NCI-H774 (cell line): ENCODE measurements at regions not wholly inside any gene's neighbourhood (a gene's known extent, or its start where the extent isn't known, plus 50 kb on each side); places are given as distances from the start of the nearest gene placed in this dataset.

Source experiments
- DNase-seq: peaks from one replicate; lab custom pipeline; 2025; lab: John Stamatoyannopoulos, UW

DNA sequence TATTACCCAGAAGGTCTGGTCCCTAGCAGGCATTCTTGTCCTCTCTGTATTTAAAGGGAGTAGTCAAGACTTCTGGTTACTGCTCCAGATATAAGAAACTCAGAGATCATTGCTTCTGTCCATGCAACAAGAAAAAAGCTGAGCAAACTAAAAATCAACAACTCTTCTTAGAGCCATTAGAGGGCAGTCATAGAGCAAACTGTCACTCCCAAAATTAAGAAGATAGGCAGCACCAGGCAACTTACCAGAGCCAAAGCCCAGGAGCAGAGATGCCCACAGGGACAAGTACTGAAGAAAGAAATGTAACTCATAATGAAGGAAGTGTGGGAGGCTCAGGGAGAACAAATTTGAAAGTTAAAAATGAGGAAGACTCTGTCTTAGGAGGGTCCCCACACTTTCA is 472.9 kb upstream of the COBL start:
- no peak for DNase-seq

DNA sequence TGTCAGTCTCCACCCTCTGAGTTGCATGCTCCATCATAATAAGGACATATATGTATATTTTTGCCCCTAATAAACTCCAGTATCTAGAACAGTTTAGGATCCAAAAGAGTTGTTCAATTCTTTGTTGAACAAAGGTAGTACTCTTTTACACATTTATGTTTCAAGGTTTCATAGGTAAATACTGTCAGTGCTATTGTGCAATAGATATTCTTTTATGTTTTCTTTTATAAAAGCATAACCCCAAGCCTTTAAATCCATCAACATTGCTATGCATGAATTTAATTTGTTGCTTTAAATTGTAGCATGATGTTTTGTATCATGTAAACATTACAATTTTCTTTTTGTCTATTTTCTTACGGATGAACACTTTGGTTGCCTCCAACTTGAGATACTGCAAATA is 469.7 kb upstream of the COBL start:
- DNase-seq: no peak

DNA sequence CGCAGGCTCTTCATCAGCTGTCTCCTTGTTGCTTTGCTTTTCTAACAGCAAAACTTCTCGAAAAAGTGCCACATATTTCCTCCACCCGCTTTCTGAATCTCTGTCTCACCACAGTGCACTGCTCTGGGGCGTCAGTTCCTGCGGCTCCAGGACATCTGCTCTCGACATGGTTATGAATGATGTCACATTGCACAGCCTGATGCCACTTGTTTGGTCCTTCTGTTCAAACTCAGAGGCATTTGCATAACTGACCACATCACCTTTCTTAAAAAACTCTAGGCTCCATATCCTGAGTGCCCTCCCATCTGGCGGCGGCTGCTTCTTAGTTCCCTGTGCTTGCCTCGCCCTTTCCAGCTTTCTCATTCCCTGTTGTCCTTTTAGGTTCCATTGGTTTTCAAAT is 469.3 kb upstream of the COBL start:
- DNase-seq: no peak

DNA sequence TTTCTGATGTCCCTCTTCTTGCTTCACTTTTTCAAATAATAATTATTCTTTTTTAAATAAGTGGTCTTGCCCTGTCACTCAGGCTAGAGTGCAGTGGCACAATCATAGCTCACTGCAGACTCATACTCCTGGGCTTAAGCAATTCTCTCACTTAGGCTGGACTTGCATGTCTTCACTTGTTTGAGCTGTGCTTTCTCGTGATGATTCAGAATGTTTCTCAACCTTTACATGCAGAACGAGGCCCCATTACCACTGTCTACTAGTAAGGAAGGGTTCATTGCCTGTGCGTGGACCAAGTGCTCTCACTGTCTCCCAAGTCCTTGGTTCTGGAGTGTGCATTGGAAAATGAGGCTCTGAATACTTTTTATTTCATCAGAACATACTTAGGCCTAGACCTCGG is 468.6 kb upstream of the COBL start:
- DNase-seq: no peak

DNA sequence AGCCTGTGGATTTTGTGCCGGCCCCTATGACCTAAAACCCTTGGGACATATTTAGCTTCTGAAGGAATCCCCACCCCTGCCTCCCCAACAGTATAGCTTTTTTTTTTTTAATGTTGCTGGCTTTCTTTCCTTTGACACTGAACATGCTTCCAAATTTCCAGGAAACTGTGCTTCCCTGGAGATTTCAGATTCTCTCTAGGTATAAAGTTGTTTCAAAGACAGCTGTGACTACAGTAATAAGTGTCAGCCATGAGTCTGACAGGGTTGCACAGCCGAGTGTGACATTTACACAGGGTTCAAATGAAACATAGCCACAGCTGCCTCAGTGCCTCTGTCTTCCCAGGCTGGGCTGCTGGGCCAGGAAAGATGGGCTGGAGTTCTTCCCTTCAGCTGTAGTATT is 466.6 kb upstream of the COBL start:
- no peak for DNase-seq

DNA sequence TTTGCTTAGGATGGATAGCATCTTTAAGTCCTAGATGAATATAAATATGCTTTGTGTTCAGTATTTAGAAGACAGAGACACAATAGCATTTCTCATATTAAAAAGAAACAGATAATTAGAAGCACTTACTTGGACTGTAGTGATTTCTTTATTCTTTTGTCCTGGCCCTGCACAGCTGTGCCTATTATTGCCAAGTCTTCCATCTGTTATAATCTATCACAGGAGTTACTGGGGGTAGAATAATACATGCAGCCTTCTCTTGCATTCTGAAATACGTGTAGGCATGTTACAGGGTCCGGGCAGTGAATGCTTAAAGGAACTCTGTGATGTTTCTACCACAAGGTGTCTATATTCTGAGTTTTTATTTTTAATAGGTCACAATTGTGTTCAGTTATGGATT is 461.5 kb upstream of the COBL start:
- no peak for DNase-seq

DNA sequence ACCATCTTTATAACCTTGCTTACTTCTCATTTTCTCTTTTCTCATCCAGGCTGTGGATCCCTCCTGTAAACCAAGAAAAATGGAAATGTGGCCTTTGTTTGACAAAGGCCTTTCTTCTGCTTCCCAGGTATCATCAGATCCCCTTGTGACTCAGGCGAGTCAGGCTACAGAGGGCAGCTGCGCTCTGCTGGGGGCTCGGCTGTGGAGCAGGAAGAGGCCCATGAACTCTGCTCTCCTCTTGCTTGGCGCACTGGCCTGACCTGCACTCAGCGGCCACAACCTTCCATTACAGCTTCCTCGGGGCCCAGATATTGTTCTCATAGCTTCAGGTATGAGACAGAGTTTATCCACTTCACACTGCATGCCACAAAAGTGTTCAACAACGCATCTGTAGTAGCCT is 457.6 kb upstream of the COBL start:
- DNase-seq: no peak

DNA sequence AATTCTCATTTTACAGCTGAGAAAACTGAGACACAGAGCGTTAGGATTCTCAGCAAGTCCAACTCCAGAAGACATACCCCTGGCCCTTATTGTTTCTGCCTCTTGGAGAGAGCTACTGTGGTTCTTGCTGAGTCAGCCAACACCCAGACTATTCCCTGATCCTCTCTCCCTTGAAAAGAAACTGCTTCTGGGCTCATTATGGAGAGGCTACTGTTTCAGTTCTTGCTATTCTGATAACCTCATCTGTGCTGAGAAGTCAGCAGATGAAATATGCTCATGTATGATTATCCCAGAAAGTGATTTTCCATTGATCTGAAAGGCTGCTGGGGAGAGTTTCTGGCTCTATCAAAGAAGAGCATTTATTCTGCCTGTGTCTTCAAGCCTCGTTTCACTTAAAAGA is 455.6 kb upstream of the COBL start:
- no peak for DNase-seq

DNA sequence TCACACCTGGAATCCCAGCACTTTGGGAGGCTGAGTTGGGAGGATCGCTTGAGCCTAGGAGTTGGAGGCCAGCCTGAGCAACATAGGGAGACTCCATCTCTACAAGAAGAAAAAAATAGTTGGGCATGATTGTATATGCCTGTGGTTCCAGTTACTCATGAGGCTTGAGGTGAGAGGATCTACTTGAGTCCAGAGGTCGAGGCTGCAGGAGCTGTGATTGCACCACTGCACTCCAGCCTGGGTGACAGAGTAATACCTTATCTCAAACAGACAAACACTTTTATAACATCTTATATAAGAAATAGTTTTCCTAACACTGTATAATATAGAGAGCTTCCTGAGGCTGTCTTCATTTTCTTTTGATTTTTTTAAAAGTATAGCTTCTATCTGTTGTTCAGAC is 448.4 kb upstream of the COBL start:
- DNase-seq: no peak

DNA sequence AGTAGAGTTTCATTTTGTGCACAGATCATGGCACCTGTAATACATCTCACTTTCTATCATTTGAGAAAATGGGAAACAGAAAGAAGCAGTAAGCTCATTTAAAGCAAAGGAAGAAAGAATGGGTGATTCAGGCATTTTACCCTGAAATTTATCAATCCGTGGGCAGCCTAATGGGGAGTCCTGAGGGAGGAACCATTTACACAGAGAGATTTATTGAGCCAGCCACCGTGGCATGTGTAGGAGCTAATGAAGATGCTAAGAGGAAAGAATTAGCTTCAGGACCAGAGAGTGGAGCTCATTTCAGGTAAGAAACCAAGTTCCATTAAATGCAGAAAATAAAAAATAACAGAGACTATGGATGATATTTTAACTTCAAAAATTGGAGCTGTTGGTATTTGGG is 443.4 kb upstream of the COBL start:
- no peak for DNase-seq

DNA sequence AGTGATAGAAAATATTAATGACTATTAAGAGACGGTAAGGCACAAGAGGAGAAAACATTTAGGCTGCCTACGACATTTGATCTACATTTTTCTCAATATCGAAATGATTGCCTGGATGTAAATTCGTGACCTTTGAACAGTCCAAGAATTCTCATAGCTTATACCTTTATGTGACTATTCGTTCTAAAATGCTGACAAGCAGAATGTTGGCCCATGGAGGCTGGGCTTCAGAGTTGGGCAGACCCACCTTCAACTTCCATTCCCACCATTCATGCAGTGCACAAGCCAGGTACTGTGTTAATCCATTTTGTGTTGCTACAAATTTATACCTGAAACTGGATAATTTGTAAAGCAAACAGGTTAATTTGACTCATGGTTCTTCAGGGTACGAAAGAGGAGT is 441.4 kb upstream of the COBL start:
- DNase-seq: no peak

DNA sequence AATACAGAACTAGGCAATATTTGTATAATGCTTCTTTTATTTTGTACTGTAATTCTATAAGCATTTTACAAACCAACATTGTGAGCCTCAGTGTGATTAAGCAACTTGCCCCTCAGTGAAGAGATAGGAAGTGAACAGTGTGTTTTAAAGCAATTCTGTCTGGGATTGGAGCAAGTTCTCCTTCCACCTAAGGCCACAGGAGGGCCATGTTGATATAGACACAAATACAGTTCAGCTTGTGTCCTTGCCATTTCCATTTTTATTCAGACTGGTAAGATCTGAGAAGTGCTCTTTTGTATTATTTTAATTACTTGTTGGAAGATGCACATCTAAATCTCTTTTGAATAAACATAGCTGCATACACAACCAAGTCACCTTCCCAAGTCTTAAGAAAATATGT is 416.3 kb upstream of the COBL start:
- no peak for DNase-seq

DNA sequence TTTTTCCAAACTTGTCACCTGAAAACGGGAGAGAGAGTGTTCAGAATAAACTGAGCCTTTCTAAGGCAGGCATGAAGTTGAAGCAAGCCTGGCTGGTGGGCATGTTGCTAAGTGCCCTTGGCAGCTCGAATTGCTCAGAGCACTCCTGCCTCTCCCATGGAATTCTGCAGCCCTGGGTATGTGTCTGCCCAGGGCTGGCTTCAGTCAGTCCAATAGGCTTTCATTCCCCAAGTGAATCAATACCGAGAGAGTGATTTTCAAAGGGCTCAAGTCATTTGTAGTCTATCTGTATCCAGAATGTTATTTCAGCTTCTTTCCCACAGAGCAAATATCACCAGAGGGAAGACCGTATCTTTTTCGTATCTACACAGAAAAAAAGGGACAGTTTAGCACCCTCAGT is 415.5 kb upstream of the COBL start:
- DNase-seq: no peak

DNA sequence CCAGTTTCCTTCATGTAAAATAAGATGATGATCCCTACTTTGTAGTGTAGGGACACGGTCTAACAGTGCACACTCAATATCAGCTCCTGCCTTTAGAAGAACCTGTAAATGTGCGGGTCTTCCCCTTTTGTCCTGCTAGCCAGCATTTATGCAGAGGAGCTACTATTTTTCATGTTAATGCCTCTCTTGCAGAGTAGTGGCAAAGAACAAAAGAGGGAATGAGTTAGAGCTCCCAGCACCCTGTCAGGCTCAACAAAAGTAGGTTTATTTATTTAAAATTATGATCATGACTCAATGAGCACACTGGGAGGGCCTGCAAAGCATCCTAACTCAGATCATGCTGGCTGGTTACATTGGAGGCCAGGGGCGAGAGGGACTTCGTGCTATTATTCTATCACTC is 414.5 kb upstream of the COBL start:
- DNase-seq: no peak

DNA sequence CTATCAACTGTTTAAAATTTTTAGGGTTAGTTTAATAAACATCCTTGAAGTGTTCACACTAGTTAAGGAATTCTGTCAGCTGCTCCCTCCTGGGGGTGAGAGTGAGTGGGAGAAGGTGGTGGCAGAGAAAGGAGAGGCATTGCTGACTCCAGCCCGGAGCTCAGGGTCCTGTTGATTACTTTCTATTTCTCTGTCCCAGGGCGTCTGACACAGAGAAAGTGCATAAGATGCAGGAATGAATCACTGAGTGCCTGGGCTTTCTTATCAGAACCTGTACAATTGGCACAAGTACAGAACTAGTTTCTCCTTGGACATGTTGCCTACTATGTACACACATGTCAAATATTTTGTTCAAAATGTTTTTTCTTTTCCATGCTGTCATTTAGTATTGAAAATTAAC is 410.8 kb upstream of the COBL start:
- DNase-seq: no peak

DNA sequence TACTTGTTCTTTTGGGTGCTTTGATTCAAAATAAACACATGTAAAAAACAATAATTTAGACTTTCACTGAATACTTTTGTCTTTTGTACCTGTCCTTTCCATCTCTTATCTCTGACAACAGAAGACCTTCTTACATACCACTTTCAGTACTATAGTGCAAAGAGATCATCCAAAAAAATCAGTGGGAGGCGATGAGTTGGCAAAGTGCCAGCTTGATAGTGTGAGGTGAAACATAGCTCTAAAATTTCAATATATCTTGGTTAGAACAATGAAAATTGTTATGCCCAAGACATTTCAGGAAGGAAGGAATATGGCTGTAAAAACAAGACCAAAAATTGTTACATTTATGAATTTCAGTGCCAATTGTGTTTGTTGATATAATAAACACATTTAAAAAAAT is 390.2 kb upstream of the COBL start:
- no peak for DNase-seq

DNA sequence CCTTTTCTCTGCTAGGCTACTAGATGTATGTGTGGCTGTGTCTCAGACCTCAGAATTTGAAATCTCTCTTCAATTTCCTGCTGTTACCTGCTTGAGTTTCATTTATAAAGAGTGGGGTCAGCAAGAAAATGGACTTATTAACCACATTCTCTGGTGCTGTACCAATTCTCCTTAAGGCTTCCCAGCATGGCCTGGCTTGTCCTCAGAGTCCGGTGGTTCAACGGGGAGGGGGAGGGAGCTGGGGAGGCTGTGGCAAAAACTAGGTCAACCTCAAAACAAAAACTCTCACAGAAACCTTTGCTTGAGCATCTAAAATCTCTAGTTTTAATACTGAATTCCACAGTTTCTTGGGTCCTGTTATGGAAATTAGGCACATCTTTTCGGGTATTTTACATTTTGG is 389.1 kb upstream of the COBL start:
- DNase-seq: no peak

DNA sequence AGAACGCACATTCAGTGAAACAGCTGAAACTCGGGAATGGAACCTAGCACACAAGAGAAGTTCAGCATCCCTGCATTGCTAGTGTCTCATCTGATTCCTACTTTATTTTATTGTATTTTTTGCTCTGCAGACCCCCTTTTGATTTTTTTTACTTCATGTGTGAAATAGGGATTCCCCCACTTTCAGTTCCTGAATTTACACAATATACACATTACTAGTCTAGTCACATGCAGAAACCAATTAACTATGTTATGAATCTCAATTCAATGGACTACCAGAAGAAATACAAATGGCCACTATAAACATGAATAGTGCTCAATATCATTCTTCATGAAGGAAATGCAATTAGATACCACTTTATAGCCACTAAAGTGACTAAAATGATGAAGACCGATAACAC is 386.1 kb upstream of the COBL start:
- no peak for DNase-seq

DNA sequence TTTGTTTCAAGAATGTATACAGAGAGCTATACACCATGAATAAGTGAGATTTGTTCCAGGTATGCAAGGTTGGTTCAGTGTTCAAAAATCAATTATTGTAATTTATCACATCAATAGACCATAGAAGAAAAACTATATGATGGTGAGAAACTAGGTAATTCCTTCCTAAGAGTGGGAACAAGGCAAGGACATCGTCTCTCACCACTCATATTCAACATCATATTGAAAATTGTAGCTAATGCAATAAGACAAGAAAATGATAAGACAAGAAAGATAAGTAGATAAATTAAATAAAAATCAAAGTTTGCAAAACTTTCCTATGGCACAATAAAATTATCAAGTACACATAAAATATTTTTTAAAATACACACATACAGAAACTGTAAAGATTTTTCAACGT is 385.3 kb upstream of the COBL start:
- no peak for DNase-seq

DNA sequence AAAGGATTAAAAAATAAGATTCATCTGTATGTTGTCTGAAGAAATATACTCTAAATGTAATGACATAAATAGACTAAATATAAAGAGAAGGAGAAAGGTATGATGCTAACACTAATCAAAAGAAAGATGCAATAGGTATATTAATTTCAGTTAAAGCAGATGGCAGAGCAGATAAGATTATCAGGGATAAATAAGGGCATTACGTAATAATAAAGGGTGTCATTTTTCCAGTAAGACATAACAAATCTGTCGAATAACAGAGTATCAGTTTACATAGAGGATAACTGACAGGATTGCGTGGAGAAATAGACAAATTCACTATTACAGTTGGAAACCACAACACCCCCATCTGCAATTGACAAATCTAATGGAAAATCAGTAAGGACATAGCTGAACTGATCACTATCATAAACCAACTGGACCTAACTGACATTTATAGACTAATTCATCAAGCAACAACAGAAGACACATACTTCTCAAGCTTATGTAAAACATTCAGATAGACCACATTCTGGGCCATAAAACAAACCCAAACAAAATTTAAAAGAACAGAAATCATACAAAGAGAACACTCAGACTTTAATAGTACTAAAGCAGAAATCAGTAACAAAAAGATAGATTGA is 384.1 kb upstream of the COBL start:
- no peak for DNase-seq

DNA sequence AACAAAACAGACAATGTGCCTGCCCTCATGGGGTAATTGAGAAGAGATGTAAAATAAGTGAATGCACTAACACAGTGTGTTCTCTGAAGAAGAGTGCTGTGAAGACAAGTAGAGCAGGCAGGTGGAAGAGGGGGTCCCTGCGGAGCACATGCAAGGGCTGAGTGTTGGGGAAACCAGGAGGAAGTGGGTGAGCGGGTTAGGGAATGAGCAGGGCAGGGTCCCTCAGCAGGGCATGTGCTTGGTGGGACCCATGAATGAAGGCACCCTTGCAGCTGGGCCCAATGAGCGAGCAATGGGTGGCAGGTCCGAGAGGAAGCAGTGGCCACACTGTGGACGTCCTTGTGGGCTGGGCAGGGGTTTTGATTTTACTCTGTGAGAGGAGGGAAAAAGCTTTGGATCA is 376.6 kb upstream of the COBL start:
- no peak for DNase-seq

DNA sequence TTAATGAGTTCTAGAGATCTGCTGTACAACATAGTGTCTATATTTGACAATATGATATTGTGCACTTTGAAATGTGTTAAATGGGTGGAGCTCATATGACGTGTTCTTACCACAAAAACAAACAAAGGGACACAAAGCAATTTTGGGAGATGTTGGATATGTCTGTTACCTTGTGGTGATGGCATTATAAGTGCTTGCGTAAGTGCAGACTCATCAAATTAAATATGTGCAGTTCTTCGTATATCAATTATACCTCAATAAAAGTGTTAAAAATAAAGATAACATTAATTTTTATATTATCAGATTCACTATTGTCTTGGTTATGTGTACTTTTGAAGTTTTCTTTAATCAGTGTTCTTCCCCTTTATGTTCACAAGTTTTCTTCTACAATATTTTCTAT is 372.9 kb upstream of the COBL start:
- DNase-seq: no peak

DNA sequence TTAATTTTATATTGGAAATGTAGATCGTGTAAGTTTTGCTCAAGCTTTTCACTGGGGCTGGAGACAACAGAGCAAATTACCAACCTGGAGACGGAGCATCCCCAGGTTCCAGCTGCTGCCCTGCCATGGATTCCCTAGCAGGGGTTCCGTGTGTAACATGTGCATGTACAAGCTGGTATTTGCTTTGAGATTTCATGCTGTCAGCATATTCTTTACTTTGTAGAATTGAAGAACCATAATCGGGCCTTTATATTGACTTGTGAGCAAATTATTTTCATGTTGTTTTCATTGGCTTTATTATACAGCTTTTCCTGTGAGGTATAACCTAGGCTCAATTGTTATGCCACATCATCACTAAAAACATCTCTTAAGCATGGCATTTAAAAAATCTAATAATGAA is 369.2 kb upstream of the COBL start:
- no peak for DNase-seq

DNA sequence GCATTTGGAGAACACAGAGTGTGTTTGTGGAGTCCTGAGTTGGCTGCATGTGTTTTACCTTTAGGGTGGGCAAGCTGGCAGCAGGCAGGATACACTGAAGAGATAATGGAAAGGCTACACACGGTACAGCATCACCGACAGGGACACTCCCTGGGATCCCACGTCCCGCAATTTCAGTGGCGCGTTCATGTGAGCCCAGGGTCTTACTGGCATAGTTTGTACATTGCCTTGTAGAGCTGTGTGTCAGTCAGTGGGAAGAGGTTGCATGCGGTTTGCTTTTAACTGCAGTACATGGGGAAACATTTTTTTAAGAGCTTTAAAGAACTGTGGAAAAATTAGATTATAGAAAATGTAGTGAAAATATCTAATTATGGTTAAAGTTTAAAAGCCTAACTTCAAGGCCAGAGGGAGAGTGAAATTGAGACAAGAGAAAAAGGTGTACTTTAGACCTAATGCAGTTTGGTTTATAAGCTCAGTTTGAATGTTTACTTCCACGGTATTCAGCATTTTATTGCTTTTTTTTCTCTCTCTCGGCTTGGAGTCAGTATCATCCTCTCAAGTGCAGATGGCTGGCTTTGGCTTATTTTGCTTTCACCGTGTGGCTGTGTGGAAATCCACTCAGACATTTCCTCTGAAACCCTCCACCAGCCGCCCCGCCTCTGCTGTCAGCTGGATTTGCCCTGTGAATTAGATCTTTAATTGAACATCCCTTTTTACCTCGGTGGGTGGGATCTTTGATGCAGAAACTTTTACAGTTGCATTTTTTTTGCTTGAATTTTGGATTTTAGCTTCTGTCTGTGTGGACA is 364.2 kb upstream of the COBL start:
- DNase-seq: no peak
